ENCODE measurements at regions not wholly inside any gene's neighbourhood (a gene's known extent, or its start where the extent isn't known, plus 50 kb on each side); places are given as distances from the start of the nearest gene placed in this dataset.
A peak's percentile ranks its signal among the peaks of the same experiment; 100 is the strongest.

DNA sequence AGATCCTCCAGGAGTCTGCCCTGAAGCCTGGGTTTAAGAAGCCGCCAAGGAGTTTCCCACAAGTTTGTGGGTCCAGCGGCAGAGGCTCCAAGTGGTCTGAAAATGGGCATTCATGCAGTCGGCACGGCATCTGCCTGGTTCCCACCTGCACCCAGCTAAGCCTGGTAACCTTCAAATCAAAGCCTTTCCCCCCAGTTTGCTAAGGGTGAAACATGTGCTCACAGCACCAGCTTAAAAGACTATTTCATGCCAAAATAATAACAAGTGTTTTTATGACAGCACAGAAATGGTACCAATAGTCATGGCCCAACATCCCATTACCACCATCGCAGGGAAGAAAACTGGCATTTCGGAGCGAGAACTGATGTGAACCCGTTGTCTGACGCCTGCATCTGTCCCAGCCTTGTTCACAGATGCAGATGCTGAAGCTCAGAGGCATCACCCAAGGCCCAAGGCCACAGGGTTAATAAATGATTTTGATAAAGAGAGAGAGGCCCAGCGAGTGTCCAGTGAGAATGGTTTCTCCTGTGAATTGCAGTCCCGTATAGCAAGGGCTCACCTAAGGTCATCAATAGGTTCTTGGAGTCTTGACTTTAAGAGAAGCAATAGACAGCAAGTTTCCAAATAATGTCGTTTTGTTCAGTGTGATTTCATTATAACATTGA is 188.0 kb upstream of the TPM1 start:
- TF ChIP-seq TEAD4 (IDR thresholded peaks at IDR 0.05): no peak

DNA sequence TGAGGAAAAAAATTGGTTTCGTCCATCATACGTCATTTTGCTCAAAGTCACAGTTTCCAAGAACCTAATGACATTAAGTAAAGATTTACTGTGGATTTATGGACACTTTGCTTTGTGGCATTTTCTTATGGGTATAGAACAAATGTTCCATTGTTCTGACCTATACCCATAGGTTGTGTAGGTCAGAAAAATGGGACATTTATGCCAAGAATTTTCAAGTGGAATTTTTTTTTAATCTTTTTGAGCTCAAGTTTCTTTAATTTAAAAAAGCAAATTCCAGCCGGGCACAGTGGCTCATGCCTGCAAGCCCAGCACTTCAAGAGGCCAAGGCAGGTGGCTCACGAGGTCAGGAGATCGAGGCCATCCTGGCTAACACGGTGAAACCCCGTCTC is 187.5 kb upstream of the TPM1 start:
- TF ChIP-seq CEBPB (IDR thresholded peaks at IDR 0.05) (no peak), NFIC (IDR thresholded peaks at IDR 0.05) (peak; percentile 45; the same call in 1 of the 2 replicates), TCF12 (IDR thresholded peaks at IDR 0.05; ENCODE audit: low read depth) (peak; percentile 47), EP300 (IDR thresholded peaks at IDR 0.05; ENCODE audit: borderline replicate concordance) (peak; percentile 54; the same call in 1 of the 2 replicates), TAF1 (IDR thresholded peaks at IDR 0.05; ENCODE audit: low read depth) (no peak), CREB1 (IDR thresholded peaks at IDR 0.05; ENCODE audit: low read depth) (peak; percentile 28; the same call in 1 of the 2 replicates), EGR1 (IDR thresholded peaks at IDR 0.05) (no peak), FOXM1 (IDR thresholded peaks at IDR 0.05; ENCODE audit: borderline replicate concordance, low read depth) (peak; percentile 56), YY1 (IDR thresholded peaks at IDR 0.05; ENCODE audit: low read depth) (no peak), RAD21 (IDR thresholded peaks at IDR 0.05; ENCODE audit: low read depth) (no peak), TEAD4 (IDR thresholded peaks at IDR 0.05) (peak; percentile 61), ZBTB7A (IDR thresholded peaks at IDR 0.05; ENCODE audit: low read depth) (no peak)
- TF ChIP-seq, protein P1, sequence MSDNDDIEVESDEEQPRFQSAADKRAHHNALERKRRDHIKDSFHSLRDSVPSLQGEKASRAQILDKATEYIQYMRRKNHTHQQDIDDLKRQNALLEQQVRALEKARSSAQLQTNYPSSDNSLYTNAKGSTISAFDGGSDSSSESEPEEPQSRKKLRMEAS (IDR thresholded peaks at IDR 0.05): peak; percentile 45; the same call in 1 of the 2 replicates
- TF ChIP-seq, protein P2, sequence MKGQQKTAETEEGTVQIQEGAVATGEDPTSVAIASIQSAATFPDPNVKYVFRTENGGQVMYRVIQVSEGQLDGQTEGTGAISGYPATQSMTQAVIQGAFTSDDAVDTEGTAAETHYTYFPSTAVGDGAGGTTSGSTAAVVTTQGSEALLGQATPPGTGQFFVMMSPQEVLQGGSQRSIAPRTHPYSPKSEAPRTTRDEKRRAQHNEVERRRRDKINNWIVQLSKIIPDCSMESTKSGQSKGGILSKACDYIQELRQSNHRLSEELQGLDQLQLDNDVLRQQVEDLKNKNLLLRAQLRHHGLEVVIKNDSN (IDR thresholded peaks at IDR 0.05): no peak
- TF ChIP-seq, protein P3, sequence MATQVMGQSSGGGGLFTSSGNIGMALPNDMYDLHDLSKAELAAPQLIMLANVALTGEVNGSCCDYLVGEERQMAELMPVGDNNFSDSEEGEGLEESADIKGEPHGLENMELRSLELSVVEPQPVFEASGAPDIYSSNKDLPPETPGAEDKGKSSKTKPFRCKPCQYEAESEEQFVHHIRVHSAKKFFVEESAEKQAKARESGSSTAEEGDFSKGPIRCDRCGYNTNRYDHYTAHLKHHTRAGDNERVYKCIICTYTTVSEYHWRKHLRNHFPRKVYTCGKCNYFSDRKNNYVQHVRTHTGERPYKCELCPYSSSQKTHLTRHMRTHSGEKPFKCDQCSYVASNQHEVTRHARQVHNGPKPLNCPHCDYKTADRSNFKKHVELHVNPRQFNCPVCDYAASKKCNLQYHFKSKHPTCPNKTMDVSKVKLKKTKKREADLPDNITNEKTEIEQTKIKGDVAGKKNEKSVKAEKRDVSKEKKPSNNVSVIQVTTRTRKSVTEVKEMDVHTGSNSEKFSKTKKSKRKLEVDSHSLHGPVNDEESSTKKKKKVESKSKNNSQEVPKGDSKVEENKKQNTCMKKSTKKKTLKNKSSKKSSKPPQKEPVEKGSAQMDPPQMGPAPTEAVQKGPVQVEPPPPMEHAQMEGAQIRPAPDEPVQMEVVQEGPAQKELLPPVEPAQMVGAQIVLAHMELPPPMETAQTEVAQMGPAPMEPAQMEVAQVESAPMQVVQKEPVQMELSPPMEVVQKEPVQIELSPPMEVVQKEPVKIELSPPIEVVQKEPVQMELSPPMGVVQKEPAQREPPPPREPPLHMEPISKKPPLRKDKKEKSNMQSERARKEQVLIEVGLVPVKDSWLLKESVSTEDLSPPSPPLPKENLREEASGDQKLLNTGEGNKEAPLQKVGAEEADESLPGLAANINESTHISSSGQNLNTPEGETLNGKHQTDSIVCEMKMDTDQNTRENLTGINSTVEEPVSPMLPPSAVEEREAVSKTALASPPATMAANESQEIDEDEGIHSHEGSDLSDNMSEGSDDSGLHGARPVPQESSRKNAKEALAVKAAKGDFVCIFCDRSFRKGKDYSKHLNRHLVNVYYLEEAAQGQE (IDR thresholded peaks at IDR 0.05; ENCODE audit: low read depth): no peak

DNA sequence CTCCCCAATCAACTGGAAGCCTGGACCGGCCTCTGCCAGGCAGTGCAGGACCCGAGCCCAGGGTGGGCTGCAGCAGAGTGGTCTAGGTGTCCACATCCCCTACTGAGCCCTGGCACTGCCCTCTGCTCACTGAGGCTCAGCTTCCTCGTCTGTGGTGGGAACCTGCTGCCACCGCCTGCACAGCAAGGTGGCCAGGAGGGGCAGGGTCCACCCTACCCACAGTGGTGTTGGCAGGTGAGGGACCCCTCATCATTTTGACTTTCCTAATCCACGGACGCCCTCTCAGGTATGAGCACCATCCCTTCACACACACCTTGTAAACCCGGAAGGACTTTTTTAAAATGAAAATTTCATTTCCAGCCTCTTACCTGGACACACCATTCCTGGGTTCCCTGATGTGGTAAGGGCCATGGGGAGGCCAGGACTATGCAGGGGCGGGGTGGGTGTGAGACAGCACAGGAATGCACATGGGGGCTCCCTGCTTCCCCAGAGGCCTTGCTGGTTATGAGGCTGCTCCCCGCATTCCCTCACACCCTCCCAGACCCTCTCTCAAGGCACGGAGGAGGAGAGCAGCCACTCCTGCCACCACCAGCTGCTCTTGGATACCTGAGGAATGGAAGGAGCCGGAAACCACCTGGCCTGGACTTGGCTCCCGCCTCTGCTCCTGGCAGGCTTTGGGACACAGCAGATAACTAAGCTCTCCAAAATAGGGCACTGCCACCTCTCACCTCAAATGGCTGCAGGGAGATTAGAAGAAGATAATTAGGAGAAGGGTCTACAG is 185.9 kb upstream of the TPM1 start:
- TF ChIP-seq EGR1 (IDR thresholded peaks at IDR 0.05) (no peak), YY1 (IDR thresholded peaks at IDR 0.05; ENCODE audit: low read depth) (no peak), TAF1 (IDR thresholded peaks at IDR 0.05; ENCODE audit: low read depth) (no peak), NFIC (IDR thresholded peaks at IDR 0.05) (no peak), FOXM1 (IDR thresholded peaks at IDR 0.05; ENCODE audit: borderline replicate concordance, low read depth) (no peak), TCF12 (IDR thresholded peaks at IDR 0.05; ENCODE audit: low read depth) (no peak), TEAD4 (IDR thresholded peaks at IDR 0.05) (no peak)
- TF ChIP-seq, protein P3 (IDR thresholded peaks at IDR 0.05; ENCODE audit: low read depth): no peak
- TF ChIP-seq, protein P1 (IDR thresholded peaks at IDR 0.05): no peak
- TF ChIP-seq, protein P2 (IDR thresholded peaks at IDR 0.05): no peak

DNA sequence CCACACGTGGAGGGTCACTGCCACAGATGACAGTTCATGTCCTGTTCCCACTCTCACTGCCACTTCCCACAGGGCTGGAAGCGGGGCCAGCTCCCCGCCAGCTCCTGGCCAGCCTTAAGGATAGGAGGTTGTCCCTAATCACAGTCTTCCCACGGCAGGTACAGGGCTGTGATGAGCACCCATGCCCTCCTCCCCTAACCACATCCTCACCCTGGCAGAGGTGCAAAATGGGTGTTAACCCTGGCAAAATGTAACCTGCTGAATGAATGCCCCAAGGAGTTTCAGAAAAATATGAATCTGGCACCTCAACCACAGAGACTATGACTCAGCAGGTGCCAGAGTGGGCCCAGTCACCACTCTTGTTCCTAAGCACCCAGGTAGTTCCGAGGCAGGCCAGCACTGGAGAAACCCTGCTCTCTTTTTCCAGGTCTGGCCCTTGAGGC is 185.1 kb upstream of the TPM1 start:
- no peak for TF ChIP-seq CREB1 (IDR thresholded peaks at IDR 0.05; ENCODE audit: low read depth)
- no peak for TF ChIP-seq NFIC (IDR thresholded peaks at IDR 0.05)
- no peak for TF ChIP-seq EGR1 (IDR thresholded peaks at IDR 0.05)
- TF ChIP-seq, protein P3 (IDR thresholded peaks at IDR 0.05; ENCODE audit: low read depth): no peak
- TF ChIP-seq YY1 (IDR thresholded peaks at IDR 0.05; ENCODE audit: low read depth): no peak
